ENCODE measurements at regions not wholly inside any gene's neighbourhood (a gene's known extent, or its start where the extent isn't known, plus 50 kb on each side); places are given as distances from the start of the nearest gene placed in this dataset.

DNA sequence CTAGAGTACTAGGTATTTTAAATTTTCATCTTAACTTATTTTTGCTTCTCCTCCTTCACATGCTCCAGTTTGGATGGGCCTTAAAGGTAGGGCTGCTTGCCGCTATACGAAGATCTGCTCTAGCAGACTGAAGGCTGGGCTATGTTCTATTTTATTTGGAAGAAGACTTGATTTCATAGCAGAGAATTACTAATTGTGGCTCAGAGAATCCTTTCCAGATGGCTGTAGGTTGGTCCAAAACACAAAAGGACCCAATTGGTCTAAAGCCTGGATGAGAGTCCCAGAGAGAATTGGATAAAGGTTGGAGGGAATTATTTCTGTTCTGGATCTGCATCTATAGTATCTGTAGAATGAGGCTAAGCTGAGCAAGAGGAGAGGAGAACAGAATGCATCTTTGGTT, 719.4 kb upstream of the PTBP2 start:
- TF ChIP-seq, protein P1, sequence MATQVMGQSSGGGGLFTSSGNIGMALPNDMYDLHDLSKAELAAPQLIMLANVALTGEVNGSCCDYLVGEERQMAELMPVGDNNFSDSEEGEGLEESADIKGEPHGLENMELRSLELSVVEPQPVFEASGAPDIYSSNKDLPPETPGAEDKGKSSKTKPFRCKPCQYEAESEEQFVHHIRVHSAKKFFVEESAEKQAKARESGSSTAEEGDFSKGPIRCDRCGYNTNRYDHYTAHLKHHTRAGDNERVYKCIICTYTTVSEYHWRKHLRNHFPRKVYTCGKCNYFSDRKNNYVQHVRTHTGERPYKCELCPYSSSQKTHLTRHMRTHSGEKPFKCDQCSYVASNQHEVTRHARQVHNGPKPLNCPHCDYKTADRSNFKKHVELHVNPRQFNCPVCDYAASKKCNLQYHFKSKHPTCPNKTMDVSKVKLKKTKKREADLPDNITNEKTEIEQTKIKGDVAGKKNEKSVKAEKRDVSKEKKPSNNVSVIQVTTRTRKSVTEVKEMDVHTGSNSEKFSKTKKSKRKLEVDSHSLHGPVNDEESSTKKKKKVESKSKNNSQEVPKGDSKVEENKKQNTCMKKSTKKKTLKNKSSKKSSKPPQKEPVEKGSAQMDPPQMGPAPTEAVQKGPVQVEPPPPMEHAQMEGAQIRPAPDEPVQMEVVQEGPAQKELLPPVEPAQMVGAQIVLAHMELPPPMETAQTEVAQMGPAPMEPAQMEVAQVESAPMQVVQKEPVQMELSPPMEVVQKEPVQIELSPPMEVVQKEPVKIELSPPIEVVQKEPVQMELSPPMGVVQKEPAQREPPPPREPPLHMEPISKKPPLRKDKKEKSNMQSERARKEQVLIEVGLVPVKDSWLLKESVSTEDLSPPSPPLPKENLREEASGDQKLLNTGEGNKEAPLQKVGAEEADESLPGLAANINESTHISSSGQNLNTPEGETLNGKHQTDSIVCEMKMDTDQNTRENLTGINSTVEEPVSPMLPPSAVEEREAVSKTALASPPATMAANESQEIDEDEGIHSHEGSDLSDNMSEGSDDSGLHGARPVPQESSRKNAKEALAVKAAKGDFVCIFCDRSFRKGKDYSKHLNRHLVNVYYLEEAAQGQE (IDR thresholded peaks at IDR 0.05), result no peak
- TF ChIP-seq RXRA (IDR thresholded peaks at IDR 0.05) (no peak), ZBTB33 (IDR thresholded peaks at IDR 0.05) (no peak)

Data from liver (tissue), 2 donors.